PC-3 (cell line): ENCODE measurements at regions not wholly inside any gene's neighbourhood (a gene's known extent, or its start where the extent isn't known, plus 50 kb on each side); places are given as distances from the start of the nearest gene placed in this dataset.

ENCODE experiments used
- EZH2 ChIP-seq: fragments of 300-600 bp; sonication (generic); IDR thresholded peaks from one replicate; pipeline ENCODE4 v1.6.1; 2017; ENCODE audit warnings: antibody characterized with exemption, mild to moderate bottlenecking, low read length; ENCODE audit not compliant: unreplicated experiment
- TF ChIP-seq, protein P1 (sequence below): fragments of 300-600 bp; sonication (generic); conservative IDR thresholded peaks from 2 replicates; pipeline ENCODE4 v1.5.1; 2017; ENCODE audit warnings: antibody characterized with exemption, low read depth, mild to moderate bottlenecking, low read length

- TF ChIP-seq, protein P1, sequence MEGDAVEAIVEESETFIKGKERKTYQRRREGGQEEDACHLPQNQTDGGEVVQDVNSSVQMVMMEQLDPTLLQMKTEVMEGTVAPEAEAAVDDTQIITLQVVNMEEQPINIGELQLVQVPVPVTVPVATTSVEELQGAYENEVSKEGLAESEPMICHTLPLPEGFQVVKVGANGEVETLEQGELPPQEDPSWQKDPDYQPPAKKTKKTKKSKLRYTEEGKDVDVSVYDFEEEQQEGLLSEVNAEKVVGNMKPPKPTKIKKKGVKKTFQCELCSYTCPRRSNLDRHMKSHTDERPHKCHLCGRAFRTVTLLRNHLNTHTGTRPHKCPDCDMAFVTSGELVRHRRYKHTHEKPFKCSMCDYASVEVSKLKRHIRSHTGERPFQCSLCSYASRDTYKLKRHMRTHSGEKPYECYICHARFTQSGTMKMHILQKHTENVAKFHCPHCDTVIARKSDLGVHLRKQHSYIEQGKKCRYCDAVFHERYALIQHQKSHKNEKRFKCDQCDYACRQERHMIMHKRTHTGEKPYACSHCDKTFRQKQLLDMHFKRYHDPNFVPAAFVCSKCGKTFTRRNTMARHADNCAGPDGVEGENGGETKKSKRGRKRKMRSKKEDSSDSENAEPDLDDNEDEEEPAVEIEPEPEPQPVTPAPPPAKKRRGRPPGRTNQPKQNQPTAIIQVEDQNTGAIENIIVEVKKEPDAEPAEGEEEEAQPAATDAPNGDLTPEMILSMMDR: no peak
- no peak for TF ChIP-seq EZH2
Observed at GRCh38 chr15:92708635-92709034, 53.1 kb upstream of the FAM174B start.
